GM12874 (cell line): ENCODE measurements at regions not wholly inside any gene's neighbourhood (a gene's known extent, or its start where the extent isn't known, plus 50 kb on each side); places are given as distances from the start of the nearest gene placed in this dataset.

ENCODE experiments used
- TF ChIP-seq, protein P1 (sequence below): IDR thresholded peaks from 2 replicates; pipeline ENCODE4 v1.5.1; 2011; ENCODE audit warnings: low read depth, mild to moderate bottlenecking, control low read depth, low read length, moderate library complexity; ENCODE audit not compliant: insufficient read depth

DNA sequence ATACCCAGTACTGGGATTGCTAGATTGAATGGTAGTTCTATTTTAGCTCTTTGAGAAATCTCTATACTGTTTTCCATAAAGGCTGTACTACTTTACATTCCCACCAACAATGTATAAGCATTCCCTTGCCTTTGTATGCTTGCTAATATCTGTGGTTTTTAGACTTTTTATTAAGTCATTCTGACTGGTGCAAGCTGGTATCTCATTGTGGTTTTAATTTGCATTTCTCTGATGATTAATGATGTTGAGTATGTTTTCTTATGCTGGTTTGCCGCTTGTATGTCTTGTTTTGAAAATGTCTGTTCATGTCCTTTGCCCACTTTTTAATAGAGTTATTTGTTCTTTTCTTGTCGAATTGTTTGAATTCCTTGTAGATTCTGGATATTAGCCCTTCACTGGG is 512.7 kb upstream of the PAPPA start:
- TF ChIP-seq, protein P1, sequence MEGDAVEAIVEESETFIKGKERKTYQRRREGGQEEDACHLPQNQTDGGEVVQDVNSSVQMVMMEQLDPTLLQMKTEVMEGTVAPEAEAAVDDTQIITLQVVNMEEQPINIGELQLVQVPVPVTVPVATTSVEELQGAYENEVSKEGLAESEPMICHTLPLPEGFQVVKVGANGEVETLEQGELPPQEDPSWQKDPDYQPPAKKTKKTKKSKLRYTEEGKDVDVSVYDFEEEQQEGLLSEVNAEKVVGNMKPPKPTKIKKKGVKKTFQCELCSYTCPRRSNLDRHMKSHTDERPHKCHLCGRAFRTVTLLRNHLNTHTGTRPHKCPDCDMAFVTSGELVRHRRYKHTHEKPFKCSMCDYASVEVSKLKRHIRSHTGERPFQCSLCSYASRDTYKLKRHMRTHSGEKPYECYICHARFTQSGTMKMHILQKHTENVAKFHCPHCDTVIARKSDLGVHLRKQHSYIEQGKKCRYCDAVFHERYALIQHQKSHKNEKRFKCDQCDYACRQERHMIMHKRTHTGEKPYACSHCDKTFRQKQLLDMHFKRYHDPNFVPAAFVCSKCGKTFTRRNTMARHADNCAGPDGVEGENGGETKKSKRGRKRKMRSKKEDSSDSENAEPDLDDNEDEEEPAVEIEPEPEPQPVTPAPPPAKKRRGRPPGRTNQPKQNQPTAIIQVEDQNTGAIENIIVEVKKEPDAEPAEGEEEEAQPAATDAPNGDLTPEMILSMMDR: no peak

DNA sequence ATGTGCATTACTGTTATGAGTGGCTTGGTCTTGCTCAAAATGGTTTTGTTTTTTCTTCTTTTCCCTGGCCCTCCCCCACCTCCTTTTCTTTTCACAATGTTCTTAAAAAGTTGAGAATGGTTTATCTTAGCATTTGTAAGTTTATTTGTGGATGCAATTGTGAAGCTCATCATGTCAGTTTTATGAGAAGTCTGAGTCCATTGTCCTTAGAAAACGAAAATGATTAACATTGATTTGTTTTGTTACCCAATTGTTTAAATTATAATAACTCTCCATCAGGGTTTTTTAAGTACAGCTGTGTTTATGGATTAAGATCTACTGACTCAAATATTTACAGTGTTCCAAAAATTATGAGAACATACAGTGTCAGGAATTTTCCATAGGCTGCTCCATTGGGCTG is 511.3 kb upstream of the PAPPA start:
- TF ChIP-seq, protein P1: no peak

DNA sequence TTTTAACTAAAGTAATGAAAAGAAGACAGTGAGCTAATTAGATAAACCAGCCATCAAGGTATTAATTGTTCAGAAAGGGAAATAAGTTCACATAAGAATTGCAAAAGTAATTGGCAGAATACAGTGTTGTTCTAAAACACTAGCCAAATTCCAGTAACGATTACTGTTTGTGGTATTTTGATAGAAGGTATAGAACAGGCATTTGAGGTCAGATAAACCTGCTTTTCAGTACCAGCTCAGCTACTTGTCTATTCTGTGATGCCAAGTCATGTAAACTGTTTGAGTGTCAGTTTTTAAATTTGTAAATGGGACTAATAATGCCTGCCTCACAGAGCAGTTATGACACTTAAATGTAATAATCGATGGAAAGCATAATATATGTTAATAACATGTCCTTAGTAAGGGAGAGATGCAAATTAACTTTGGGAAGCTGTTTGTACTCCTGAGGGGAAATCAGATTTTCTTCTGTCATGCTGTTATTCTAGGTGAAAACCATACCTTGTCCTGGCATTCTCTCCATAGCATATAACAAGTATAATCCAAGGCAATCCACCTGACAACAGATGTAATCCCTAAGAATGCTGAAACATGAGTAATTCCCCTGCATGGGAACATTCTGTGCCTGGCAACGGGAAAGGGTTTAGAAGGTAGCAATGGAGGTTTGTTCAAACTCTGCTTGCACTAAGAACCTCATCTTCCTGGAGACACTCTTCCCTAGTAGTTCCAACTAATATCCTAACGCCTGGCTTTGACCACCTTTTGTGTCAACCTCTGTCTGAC is 509.5 kb upstream of the PAPPA start:
- TF ChIP-seq, protein P1: no peak

DNA sequence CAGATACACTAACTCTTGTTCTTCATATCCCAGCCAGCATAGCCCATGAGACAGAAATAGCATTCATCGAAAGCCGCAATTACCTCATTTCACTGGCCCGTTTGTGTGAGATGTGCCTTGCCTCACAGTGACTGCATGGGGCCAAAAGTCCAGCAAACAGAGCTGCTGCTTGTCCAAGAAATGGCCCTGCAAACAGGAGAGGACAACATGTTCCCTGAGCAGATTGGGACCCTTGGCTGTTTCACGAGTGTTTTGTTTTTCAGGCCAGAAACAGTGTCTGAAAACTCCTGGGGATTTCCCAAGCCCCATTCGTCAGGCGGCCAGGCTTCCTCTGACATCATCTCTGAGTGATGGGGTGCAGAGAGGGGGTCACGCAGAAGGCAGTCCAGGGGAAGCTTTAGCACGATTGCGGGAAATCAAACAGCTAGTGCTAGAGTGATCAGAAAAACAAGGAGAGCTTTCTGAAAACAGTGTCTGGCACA is 503.6 kb upstream of the PAPPA start:
- TF ChIP-seq, protein P1: no peak

DNA sequence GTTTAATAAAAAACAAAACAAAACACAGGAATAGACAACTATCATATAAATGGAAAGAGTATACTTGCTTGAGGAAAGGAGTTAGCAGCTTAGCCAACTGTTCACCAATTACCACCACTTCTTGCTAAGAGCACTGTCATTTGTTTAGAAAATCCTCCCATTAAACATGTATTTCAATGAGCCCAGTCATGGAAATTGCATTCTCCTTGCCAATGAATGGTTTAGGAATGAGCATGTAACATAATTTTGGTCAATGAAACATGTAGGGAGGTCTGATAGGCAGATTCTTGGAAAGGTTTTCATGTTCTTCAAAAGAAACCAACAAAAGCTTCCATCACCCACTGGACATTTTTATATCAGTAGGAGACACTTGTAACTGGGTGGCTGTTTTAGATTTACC is 502.8 kb upstream of the PAPPA start:
- TF ChIP-seq, protein P1: no peak

DNA sequence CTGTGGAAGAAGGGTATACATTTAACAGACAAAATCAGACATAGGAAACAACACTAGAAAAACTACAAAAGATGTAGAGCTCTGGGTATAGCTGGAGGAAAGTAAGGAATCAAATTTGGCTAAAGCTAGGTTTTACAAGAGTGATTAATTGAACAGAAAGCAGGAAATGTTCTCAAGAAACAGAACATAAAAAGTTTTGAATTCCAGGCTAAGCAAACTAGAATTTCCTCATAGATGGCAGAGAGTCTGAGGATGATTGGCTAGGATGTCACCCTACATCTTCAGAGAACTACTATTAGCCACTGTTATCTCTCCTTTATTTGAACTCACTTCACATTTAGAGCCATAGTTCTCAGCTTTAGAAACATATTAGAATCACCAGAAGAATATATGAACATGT is 502.1 kb upstream of the PAPPA start:
- TF ChIP-seq, protein P1: no peak

DNA sequence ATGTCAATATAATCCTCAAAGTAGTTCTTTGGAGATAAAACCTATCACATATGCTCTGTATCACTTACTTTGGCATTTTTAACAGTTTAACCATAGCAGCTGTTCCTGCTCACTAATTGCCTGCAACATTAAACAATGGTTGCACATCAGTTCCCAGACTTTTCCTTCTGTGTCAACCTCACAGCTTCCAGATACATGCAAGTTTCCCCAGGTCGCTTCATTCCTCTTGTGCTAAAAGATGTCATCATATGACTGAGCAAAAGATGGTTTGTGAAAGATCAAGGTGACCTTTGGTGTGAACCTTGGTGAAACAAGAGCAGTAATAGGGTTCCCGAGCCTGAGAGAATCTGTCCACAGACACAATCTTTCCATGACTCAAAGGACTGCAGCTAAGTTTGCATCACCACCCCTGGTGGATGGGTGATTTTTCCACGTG is 500.4 kb upstream of the PAPPA start:
- TF ChIP-seq, protein P1: no peak
